NCI-H2081 treated with DMSO at 0.1 percent for 48 hours (cell line): ENCODE measurements at regions not wholly inside any gene's neighbourhood (a gene's known extent, or its start where the extent isn't known, plus 50 kb on each side); places are given as distances from the start of the nearest gene placed in this dataset.
"Not testable (repeated sequence)": the region's sequence is repeated elsewhere in the genome, so short reads cannot be mapped to it uniquely, and the experiment has no call there.

ENCODE experiments used
- DNase-seq: peaks from one replicate; lab custom pipeline; 2025; lab: John Stamatoyannopoulos, UW

- DNase-seq = no peak
Observed at GRCh38 chr2:47728551-47728950, 54.4 kb upstream of the MSH6 start.

- DNase-seq = no peak
Observed at GRCh38 chr2:47727956-47728355, 55.0 kb upstream of the MSH6 start.

- not testable (repeated sequence) for DNase-seq
Observed at GRCh38 chr2:47726978-47727377, 56.0 kb upstream of the MSH6 start.

- no peak for DNase-seq
Observed at GRCh38 chr2:47725808-47726207, 57.1 kb upstream of the MSH6 start.

- DNase-seq = no peak
Observed at GRCh38 chr2:47724221-47724981, 58.5 kb upstream of the MSH6 start.

GRCh38 chr2:47721296-47721695, 61.6 kb upstream of the MSH6 start:
- no peak for DNase-seq

GRCh38 chr2:47720559-47720958, 62.4 kb upstream of the MSH6 start:
- DNase-seq = no peak

GRCh38 chr2:47720036-47720435, 62.9 kb upstream of the MSH6 start:
- DNase-seq = no peak

- DNase-seq = no peak
Observed at GRCh38 chr2:47719099-47719498, 63.8 kb upstream of the MSH6 start.

GRCh38 chr2:47716307-47716706, 66.6 kb upstream of the MSH6 start:
- DNase-seq = not testable (repeated sequence)

GRCh38 chr2:47715552-47715951, 67.4 kb upstream of the MSH6 start:
- no peak for DNase-seq

GRCh38 chr2:47708801-47709499, 74.0 kb upstream of the MSH6 start:
- no peak for DNase-seq

GRCh38 chr2:47704287-47704686, 78.7 kb upstream of the MSH6 start:
- no peak for DNase-seq

GRCh38 chr2:47699533-47700215, 83.3 kb upstream of the MSH6 start:
- DNase-seq = no peak

GRCh38 chr2:47698436-47698972, 84.4 kb upstream of the MSH6 start:
- not testable (repeated sequence) for DNase-seq

- DNase-seq = not testable (repeated sequence)
Observed at GRCh38 chr2:47697681-47698435, 85.1 kb upstream of the MSH6 start.

- no peak for DNase-seq
Observed at GRCh38 chr2:47697000-47697601, 85.8 kb upstream of the MSH6 start.

GRCh38 chr2:47696478-47696831, 86.5 kb upstream of the MSH6 start:
- no peak for DNase-seq

GRCh38 chr2:47695800-47696477, 87.0 kb upstream of the MSH6 start:
- no peak for DNase-seq

GRCh38 chr2:47694451-47694850, 88.5 kb upstream of the MSH6 start:
- not testable (repeated sequence) for DNase-seq

GRCh38 chr2:47690706-47691325, 92.1 kb upstream of the MSH6 start:
- DNase-seq = not testable (repeated sequence)
